HG02642 (cell line): ENCODE measurements at regions not wholly inside any gene's neighbourhood (a gene's known extent, or its start where the extent isn't known, plus 50 kb on each side); places are given as distances from the start of the nearest gene placed in this dataset.
"Not testable (repeated sequence)": the region's sequence is repeated elsewhere in the genome, so short reads cannot be mapped to it uniquely, and the experiment has no call there.

ENCODE experiments used
- ATAC-seq: cut with Tn5 transposase; IDR thresholded peaks from one replicate; pipeline ENCODE4 v1.9.1; 2021; ENCODE audit warnings: mild to moderate bottlenecking; ENCODE audit not compliant: unreplicated experiment, poor library complexity

DNA sequence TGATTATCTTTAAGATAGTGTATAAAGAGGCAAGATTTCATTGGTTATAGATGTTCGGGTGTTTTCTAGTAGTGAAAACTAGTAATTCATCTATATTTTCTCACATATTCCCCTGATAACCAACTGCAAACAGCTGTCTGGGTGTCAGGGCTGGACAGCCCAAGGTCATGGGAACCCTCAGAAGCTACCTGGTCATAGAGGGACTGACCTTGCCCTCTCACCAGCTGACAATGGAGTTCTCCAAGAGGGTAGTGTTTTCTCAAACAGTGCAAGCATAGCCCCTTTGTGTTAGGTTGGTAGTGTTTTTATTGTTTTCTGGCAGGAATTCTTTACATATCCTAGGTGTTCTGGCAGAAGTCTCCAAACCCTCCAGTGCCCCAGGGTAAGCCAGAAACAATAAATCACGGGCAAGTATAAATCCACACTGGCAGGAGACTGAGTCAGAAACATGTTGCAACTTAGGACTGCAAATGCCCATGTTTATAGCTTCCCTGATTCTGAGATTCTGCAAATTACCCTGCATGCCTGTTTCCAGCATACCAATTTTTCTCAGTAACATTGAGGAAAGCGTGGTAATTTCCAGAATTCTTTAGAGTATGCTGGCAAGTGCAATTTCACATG, 82.8 kb upstream of the ATP1A1 start:
- ATAC-seq, result no peak

GRCh38 chr1:116291024-116291423, 82.0 kb upstream of the ATP1A1 start:
- ATAC-seq, result no peak

- no peak for ATAC-seq
These were observed 79.9 kb upstream of the ATP1A1 start for GRCh38 chr1:116292929-116293725.

GRCh38 chr1:116297495-116298212, 75.4 kb upstream of the ATP1A1 start:
- ATAC-seq, result no peak

- not testable (repeated sequence) for ATAC-seq
These were observed 74.8 kb upstream of the ATP1A1 start for GRCh38 chr1:116298213-116298579.

GRCh38 chr1:116298746-116299145, 74.3 kb upstream of the ATP1A1 start:
- no peak for ATAC-seq

GRCh38 chr1:116299248-116299647, 73.8 kb upstream of the ATP1A1 start:
- ATAC-seq, result no peak

DNA sequence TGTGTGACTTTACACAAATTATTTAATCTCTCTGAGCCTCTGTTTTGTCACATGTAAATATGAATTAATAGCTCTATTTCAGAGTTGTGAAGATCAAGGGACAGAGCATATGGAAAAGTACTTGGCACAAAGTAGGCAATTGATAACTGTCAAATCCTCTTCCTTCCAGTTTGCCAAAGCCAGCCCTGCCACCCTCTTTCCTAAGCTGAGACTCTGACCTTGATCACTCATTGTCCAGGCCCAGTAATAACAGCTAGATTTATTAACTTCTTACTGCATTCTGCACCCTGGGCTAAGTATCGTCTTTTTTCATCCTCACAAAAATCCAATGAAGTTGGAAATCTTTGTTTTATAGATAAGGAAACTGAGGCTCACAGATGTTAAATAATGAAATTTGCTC, 70.8 kb upstream of the ATP1A1 start:
- no peak for ATAC-seq

- ATAC-seq, result no peak
These were observed 66.9 kb upstream of the ATP1A1 start for GRCh38 chr1:116306102-116306501.

DNA sequence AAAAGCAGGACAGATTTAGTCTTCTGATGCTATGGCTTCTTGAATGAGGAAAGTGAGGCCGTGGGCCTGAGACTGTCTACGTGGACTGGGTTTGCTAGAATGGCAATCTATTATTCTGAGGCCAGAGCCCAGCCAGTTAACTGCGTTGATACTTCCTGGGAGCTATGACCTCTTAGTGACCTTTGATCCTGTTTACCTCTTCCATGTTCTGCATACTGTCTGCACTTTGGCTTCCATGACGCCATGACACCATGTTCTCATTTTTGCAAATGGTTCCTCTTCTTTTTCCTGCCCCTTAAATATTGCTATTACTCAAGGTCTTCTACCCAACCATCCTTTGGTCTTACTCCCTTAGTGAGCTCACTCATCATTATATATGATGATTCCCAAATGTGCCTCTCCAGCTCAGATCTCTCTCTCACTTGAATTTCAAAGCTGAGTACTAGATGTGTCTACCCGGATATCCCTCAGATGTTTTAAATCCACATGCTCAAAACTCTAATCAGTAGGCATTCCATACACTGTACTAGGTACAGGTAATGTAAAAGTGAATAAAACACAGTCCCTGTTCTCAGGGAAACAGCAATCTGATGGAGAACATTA, 66.1 kb upstream of the ATP1A1 start:
- ATAC-seq, result no peak

GRCh38 chr1:116308276-116308675, 64.8 kb upstream of the ATP1A1 start:
- ATAC-seq, result no peak

- no peak for ATAC-seq
These were observed 63.8 kb upstream of the ATP1A1 start for GRCh38 chr1:116309090-116309870.

- no peak for ATAC-seq
These were observed 62.9 kb upstream of the ATP1A1 start for GRCh38 chr1:116310180-116310579.

GRCh38 chr1:116311193-116311592, 61.9 kb upstream of the ATP1A1 start:
- no peak for ATAC-seq

DNA sequence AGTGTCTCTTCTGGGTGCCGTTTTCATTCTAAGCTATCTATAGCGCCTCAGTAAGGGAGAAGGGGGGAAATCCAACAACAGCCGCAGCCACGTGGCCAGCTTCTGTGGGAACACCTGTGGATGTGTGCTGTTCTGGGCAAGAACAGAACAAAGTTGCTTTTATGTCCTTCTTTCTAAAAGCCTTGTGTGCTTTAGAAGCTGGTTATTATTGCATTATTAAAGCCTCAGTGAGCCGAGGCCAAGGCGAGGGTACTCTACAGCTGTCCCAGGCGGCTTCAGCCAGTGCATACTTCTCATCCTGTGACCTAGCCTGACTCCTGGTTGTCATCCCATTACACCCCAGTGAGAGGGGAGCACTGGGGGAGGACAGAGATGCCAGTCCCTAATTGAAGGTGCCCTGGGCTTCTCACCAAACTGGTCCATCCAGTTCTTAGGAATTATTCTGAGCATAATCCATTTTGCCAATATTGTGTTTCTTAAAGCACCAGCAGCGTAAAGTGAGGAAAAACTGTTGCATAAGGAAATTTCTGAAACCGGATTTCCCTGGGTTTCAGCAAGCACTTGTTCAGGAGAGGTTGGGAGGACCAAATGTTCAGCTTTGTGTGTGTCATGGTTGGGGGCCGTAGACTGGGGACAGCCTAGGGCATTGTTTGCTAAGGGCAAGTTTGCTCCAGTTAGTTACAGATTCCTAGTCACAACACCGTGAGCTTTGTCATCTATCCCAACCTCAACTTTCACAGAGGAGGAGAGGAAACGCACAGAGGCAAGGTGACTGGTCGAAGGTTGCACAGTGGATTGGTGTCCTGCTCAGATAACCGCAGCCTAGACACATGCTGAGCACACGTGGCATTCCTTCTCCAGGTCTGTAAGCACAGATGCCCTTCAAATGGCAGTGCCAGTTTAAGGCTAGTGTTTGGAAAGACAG, 61.0 kb upstream of the ATP1A1 start:
- no peak for ATAC-seq

- ATAC-seq, result no peak
These were observed 60.4 kb upstream of the ATP1A1 start for GRCh38 chr1:116312681-116313069.

- no peak for ATAC-seq
These were observed 59.3 kb upstream of the ATP1A1 start for GRCh38 chr1:116313776-116314175.

GRCh38 chr1:116314305-116314919, 58.6 kb upstream of the ATP1A1 start:
- ATAC-seq, result no peak

DNA sequence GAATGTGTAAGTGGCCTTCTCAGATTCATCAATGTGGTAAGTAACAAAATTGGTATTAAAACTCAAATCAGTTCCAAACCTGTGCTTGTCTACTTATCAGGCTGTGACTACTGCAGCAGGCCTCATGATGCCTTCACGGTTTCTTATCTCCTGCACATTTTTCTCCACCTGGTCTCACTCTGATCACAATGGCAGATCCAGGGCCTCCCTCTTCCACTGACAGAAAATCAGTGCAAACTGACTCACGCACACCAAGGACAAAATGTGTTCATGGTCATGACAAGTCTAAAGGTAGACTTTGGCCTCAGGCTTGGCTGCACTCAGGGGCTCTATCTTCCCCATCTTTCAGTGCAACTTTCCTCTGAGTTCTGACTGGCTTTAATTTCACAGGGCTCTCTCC, 56.7 kb upstream of the ATP1A1 start:
- ATAC-seq, result no peak
